ENCODE measurements at regions not wholly inside any gene's neighbourhood (a gene's known extent, or its start where the extent isn't known, plus 50 kb on each side); places are given as distances from the start of the nearest gene placed in this dataset.

DNA sequence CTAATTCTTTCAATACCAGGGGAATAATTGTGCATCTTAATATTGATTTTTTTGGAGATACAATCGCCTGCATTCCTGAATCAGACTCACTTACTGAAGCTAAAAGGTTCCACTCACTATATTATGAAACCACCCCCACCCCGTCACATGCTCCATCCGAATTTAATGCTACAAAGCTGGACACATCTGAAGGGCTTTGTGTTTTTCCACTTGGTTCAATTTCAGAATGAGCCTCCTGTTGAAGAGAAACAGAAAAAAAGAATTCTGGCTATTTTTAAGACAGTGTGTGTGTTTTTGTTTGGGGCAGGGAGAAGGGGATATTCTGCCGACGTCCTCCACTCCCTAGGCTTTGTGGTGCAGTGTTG is 165.5 kb upstream of the TBX20 start:
- no peak for DNase-seq (ENCODE audit: low read depth)
- in situ Hi-C loops (cut with HindIII; ENCODE audit: low pct_unique_long_range_greater_than_20kb, low sequenced_read_pairs), result no loop called here

DNA sequence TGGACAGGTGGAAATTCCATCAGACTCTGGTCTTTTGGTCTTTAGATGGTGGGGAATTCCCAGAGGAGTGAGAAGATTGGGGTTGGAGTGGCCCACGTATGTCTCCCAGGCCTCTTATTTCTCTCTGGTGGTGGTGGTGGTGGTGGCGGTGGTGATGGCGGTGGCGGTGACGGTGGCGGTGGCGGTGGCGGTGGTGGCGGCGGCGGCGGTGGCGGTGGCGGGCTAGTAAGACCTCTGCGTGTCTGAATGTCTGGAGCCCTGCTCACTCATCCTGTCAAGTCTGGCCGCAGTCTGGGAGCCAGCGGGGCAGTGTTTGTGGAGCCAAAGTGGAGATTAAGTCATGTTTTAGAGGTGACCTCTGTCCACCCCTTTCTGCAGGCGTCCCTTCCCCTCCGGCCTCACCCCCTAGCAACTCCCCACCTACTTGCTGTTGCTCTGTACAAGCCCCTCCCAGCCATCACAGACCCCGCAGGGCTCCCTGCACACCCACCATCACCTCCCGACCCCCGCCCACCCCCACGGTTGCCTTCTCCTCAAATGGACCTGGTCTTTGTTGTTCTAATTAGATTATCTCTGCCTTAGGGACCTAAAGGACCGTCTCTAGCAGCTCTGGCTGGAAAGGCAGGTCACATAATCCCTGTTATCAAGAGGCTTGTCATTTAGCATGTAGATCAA is 165.0 kb upstream of the TBX20 start:
- in situ Hi-C loops (cut with HindIII; ENCODE audit: low pct_unique_long_range_greater_than_20kb, low sequenced_read_pairs), result no loop called here
- no peak for DNase-seq (ENCODE audit: low read depth)

DNA sequence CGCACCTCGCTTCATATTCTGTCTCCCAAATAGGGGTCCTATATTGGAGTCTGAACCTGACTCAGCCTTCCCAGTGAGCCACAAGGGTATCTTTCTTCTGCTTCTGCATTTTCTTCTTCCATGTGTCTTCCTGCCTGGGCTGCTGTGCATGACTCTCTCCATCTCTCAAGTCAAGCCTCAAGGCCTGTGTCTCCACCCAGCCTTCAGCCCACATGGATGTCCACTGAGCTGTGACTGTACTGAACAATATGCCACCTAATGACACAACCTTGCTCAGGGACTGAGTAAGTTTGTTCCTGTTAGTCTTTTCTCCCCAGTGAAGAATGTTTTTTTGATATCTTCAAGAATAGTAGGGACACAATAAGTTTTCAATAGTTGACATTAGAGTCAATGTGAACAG is 162.7 kb upstream of the TBX20 start:
- DNase-seq (ENCODE audit: low read depth), result no peak
- in situ Hi-C loops (cut with HindIII; ENCODE audit: low pct_unique_long_range_greater_than_20kb, low sequenced_read_pairs), result no loop called here

DNA sequence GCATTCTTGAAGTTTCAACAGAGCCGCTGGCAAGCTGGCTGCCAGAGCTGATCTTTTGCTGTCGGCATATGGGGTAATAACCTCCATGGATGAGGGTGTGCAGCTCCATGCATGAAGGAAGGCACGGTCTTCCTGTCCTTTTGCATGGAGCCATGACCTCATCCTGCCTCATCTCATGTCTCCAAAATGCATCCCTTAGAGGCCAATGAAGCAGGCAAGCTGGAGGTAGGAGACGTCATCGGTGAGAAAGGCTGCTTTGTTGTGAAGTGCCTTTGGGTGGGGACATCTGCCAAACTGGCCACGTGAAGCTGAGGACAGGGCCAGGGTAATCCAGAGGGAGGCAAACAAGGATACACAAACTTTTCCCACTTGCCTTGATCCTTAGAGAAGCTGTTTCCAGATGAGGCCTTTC is 161.5 kb upstream of the TBX20 start:
- no peak for DNase-seq (ENCODE audit: low read depth)
- in situ Hi-C loops (cut with HindIII; ENCODE audit: low pct_unique_long_range_greater_than_20kb, low sequenced_read_pairs), result no loop called here

DNA sequence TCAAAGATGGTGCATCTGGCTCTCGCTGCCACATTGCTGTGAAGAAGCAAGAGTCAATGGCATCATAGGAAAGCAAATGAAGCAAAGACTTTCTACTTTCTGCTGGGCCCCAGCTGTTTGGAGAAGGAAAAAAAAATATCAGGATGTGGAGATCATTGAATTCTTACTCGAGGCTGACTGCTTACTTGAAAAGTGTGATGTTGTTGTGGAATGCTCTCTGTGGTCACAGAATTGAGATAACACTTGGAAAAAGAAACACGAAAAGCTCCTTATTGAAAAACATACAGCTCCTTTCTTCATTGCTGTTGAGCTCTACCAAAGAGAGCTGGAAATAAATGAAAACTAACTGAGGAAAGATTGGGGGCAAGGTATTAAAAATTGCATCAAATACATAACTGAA is 157.4 kb upstream of the TBX20 start:
- in situ Hi-C loops (cut with HindIII; ENCODE audit: low pct_unique_long_range_greater_than_20kb, low sequenced_read_pairs), result no loop called here
- DNase-seq (ENCODE audit: low read depth), result no peak

DNA sequence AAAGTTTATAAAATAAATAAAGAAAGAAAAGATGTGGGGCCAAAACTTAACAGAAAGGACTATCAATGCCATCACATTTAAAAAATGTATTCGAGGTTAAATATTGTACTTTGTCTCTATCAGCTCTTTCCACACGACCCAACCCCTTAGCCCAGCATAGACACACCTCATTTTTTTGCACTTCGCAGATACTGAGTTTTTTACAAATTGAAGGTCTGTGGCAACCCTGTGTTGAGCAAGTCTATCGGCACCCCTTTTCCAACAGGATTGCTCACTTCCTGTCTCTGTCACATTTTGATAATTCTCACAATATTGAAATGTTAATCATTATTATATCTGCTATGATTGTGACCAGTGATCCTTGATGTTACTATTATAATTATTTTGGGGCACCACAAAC is 151.6 kb upstream of the TBX20 start:
- no peak for DNase-seq (ENCODE audit: low read depth)
- in situ Hi-C loops (cut with HindIII; ENCODE audit: low pct_unique_long_range_greater_than_20kb, low sequenced_read_pairs), result no loop called here

DNA sequence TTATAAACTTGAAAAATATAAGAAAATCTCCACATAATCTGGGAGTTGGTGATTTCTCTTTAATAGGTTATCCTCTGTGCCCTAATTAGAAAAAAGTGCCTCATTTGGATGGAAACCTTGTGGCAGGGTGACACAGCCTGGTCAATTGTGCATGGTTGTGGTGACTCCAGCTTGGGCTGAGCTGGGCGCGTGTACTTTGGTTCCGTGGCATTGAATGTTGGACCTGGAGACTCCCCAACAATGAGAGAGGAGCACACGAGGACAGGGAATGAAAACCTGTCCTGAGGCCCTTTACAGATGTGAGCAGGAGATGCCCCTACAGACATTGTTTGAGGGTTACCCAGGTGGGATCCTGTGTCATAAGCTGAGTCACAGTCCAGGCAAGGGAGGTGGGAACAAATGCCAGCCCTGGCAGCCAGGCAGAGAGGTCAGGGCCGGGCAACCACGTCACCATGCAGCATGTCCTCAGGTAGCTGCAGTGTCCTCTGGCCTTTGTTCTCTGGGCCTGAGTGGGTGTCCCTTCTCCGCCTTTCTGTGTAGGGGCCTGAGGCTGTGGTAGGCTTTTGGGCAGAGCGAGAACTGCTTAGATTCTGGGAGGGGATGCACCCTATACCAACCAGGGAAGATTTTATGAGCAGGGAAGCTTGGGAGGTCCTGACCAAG is 147.4 kb upstream of the TBX20 start:
- no peak for DNase-seq (ENCODE audit: low read depth)
- in situ Hi-C loops (cut with HindIII; ENCODE audit: low pct_unique_long_range_greater_than_20kb, low sequenced_read_pairs), result no loop called here

DNA sequence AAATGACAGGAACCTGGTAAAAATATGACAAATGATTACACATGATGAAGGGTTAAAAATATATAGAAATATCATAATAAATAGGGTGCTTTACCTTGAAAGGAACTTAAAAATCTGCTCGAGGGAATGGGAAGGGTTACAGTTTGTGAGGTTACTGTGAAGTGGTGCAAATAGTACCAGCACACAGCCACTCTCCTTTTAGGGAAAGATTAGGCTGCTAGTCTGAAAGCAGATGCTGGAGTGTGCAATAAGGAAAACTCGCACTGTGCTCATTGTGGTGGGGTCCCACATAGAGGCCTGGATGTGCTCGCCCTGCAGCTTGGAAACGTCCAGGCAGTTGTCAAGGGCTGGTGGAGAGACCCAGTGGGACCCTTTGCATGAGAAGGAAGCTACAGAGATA is 145.9 kb upstream of the TBX20 start:
- no peak for DNase-seq (ENCODE audit: low read depth)
- in situ Hi-C loops (cut with HindIII; ENCODE audit: low pct_unique_long_range_greater_than_20kb, low sequenced_read_pairs), result no loop called here

DNA sequence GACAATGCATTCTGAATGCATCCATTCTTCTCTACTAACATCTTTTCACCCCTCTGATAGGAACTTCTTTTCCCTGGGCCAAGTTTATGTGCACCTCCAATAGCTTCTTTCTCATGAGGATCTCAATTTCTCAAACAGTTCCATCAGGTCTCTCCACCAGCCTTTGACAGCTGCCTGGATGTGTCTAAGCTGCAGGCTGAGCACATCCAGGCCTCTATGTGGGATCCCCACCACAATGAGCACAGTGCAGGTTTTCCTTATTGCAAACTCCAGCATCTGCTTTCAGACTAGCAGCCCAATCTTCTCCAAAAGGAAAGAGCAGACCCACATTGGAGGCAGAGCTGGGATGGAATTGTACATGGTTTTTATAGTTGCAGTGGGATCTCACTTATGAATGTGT is 145.3 kb upstream of the TBX20 start:
- in situ Hi-C loops (cut with HindIII; ENCODE audit: low pct_unique_long_range_greater_than_20kb, low sequenced_read_pairs), result no loop called here
- no peak for DNase-seq (ENCODE audit: low read depth)

DNA sequence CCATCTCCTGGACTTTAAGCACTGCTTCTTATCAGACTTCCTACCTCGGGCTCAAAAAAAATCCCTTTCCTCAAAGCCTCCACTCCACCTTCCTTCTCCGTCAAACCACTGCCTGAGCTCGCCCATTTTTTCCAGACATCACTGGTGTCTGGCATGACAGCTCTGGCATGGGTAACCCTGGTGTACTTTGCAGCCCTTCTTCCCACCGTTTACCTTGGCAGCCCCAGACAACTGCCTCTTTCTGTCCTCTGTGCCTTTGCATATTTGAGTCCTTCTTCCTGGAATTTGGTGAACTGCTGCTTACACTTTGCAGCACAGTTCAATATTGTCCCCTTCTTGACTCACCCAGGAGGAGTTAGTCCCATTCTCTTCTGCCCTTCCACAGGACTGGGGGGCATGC is 144.6 kb upstream of the TBX20 start:
- in situ Hi-C loops (cut with HindIII; ENCODE audit: low pct_unique_long_range_greater_than_20kb, low sequenced_read_pairs), result no loop called here
- DNase-seq (ENCODE audit: low read depth), result no peak

DNA sequence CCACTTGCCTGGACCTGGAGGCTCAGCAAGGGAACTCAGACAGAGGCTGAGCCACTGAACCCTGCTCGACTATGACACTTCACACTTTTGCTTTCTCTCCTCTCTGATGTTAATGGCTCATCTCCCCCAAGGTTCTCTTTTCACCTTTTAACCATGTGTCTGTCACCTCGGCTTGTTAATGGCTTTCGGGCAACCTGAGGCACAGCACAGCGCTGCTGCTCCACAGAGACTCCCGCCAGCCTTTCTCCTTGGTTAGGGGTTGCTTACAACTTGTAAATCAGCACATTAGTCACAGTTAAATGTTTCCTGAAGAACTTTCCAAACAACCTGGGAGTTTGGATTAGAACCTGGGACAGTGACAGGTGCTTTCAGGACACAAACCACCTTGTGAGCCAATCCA is 136.2 kb upstream of the TBX20 start:
- in situ Hi-C loops (cut with HindIII; ENCODE audit: low pct_unique_long_range_greater_than_20kb, low sequenced_read_pairs), result no loop called here
- no peak for DNase-seq (ENCODE audit: low read depth)

DNA sequence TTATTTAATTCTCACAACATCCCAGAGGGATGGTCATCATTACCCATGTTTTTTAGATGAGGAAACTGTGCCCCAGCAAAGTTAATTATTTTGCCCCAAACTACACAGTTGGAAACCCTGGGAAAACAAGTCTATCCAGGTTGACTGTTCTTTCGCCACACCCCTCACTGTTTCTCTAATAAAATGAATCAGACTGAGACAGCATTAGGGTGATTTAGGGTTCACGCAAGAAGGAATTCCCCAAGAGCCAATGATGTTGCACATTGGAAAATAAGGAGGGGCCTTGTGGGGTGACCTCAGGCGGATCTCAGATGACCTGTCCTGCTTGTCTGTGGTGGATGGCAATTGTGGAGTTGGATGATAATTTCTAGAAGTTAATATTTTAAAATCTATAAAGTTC is 135.7 kb upstream of the TBX20 start:
- DNase-seq (ENCODE audit: low read depth), result peak; percentile 33
- in situ Hi-C loops (cut with HindIII; ENCODE audit: low pct_unique_long_range_greater_than_20kb, low sequenced_read_pairs), result no loop called here

DNA sequence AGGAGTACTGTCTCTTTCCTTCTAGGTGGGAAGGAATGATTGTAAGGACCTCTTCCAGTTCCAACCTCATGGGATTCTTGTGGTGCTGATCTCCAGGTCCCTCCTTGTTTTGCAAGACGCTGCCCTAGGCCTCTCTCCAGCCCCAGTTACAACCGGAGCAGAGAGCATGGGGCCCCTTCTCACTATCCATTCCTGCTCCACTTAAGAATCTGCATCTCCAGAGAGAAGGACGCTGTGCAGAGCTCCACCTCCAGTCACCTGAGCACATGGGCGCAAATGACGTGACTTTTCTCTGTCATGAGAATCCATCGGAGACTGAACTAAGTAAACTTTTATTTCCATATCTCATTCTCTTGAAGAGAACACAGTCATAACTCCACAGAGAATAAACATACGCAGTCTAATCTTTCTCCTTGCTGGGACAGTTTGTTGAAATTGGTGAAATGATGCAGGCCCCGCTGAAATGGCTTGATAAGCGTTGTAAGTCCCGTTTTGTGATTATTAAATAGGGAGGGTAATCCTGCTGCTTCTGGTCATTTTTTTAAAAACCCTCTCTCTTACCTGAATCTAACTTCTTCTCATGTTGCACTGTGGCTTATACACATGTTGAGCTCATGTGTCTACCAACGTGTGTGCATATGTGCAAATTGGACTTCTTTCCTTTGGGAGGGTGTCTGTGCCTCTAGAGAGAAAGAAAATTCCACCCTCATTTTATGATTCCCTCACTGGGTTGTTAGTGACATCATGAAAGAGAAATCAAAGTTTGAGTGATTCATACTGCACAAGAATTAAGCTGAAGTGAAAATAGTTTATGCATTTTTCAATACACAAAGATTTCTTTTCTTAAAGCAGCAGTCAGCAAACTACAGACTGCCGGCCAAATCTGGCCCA is 133.2 kb upstream of the TBX20 start:
- in situ Hi-C loops (cut with HindIII; ENCODE audit: low pct_unique_long_range_greater_than_20kb, low sequenced_read_pairs), result no loop called here
- DNase-seq (ENCODE audit: low read depth), result no peak

DNA sequence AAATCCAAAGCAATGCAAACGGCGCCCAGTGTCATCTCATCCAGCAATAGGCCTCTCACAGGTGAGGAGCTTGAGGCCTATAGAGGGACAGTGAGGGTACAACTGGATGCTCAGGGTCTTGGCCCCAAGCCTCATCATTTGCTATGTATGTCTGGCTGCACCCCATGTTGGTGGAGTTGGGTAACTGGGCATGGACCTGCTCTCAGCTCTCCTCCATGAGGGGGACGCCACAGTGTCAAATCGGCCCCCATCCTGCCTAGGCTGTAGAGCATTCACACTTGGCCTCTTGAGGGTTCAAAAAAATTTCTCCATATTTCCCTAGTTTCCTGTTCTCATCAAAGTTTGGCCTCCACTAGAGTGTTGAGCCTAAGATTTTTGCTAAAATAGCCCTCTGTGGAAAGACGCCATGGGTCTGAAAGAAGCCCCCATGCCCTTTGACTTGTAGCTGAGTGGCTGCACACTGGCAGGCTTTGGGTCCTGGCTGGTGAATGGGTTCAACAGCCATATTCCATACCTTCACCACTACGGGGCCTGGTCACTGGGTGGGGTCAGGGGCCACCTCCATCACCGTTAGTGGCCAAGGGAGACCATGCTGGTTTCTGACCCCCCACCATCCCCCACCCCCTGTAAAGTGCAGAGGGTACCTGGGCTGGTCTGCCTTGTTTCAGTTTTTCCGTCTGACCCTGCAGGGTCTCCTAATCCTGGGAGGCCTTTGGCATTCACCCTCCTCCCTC is 132.3 kb upstream of the TBX20 start:
- DNase-seq (ENCODE audit: low read depth), result no peak
- in situ Hi-C loops (cut with HindIII; ENCODE audit: low pct_unique_long_range_greater_than_20kb, low sequenced_read_pairs), result no loop called here

DNA sequence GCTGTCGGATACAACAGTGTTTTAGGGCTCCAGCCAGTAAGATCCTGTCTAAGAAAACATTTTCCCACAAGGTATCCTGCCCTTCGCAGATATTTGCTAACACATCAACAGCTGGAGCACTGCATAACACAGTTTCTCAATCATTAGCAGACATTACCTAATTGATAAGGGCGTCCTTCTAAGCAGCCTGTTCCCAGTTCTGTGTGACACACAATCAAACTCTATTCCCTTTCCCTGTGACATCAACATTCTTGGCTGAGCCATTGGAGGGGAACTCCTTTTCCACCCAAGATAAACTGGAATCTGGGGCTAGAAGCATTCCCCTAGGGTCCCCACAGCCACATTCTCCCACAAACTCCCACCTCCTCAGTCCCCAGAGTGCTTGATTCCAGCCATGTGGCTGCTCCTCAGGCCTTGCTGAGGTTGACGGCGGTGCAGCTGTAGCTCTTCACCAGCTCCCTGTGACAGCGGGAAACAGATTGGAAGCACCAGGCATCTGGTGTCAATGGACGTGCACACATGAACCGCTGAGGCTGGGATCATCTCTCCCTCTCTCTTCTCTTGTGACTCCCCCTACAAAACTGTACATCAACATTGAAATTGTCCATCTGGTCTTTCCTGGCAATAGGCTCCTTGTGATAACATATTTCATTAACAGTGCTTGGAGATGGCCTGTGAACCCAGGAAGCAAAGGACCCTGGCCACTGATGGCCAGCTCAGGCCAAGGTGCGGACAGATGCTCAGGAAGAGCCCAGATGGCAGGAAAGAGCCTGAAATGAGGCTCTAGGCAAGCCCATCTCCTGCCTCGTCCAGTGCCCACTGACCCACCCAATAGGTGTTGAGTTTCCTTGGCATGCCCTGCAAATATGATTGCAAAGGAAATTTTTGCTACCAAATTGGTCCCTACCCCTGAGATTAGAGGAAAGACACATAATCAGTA is 131.1 kb upstream of the TBX20 start:
- in situ Hi-C loops (cut with HindIII; ENCODE audit: low pct_unique_long_range_greater_than_20kb, low sequenced_read_pairs), result no loop called here
- DNase-seq (ENCODE audit: low read depth), result no peak

DNA sequence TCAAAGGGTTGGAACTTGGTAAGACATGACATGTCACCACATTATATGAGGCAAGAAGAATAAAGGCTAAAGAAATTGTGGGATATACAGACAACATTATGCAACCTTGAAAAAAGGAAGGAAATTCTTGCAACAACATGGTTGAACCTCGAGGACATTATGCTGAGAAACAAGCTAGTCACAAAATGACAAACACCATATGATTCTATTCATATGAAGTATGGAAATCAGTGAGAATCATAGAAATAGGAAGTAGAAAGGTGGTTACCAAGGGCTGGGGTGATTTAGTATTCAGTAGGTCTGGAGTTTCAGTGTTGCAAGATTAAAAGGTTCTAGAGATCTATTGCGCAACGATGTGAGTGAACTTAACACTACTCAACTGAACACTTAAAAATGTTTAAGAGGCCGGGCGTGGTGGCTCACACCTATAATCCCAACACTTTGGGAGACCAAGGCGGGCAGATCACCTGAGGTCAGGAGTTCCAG is 126.9 kb upstream of the TBX20 start:
- in situ Hi-C loops (cut with HindIII; ENCODE audit: low pct_unique_long_range_greater_than_20kb, low sequenced_read_pairs), result no loop called here
- no peak for DNase-seq (ENCODE audit: low read depth)

DNA sequence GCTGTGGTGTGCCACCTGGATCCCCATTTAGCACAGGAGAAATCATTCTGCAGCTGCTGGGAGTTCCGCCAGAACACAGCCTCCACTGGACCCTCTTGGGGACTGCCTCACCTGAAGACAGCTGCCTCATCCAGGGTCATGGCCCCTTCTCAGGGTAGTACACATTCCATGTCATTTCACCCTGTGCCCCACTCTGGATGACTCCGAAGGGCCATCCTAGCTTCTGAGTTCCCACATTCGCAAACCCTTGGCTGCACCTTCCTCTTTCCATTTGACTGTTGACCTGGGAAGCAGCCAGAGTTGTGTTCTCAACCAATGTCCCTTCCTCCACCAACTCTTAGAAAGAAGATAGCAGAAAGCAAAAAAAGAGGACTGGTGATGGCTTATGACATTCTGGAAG is 125.6 kb upstream of the TBX20 start:
- DNase-seq (ENCODE audit: low read depth), result no peak
- in situ Hi-C loops (cut with HindIII; ENCODE audit: low pct_unique_long_range_greater_than_20kb, low sequenced_read_pairs), result no loop called here

DNA sequence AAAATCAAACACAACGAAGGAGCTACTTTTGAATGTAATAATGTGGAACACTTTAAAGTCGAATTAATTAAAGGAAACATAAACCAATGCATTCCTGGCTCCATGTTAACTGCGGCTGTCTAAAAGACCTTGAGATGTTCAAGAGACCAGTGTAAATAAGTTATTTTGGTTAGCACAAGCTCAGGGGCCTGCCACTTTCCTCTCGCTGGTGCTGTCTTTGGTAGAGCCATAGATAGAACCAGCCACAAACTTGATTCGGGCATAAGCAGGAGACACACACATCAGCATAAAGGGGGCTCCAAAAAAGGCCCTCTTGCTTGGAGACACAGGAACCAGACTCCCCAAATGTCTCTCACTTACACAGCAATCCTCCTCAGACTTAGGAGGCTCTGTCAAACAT is 121.6 kb upstream of the TBX20 start:
- DNase-seq (ENCODE audit: low read depth), result no peak
- in situ Hi-C loops (cut with HindIII; ENCODE audit: low pct_unique_long_range_greater_than_20kb, low sequenced_read_pairs), result no loop called here

Measured in Caki2 (cell line).